ENCODE measurements at regions not wholly inside any gene's neighbourhood (a gene's known extent, or its start where the extent isn't known, plus 50 kb on each side); places are given as distances from the start of the nearest gene placed in this dataset.

DNA sequence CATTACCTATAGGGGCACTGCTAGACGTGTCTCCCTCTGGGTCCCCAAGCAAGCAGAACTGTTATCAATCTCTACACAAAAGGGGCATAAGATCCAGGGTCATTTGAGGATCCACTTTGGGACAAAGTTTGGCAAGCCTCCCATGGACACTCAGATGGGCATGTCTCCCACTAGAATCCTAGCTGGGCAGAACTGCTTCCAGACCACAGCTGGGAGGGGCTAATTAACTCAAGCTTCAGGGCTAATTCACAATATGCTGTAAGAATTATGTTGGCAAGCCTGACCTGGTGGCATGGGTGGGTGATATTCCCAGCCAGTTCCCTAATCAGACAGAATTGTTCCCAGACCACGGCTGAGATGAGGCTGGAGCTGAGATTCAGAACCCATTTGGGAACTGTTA is 738.4 kb upstream of the FZD8 start:
- H3K4me1 Mint-ChIP-seq (ENCODE audit: low read depth): peaks cover 6% of the 10 kb centered on the region
- no peak overlapping the region for H3K27ac Mint-ChIP-seq (ENCODE audit: unreplicated experiment)
- H3K9me3 Mint-ChIP-seq (ENCODE audit: low read depth): peaks cover 15% of the 10 kb centered on the region
- H3K4me3 Mint-ChIP-seq (ENCODE audit: unreplicated experiment): no peak overlapping the region
- DNase-seq (ENCODE audit: low spot score): no peak
- TF ChIP-seq CTCF (IDR thresholded peaks at IDR 0.05): no peak
- no peaks in the 10 kb centered on the region for H3K27me3 Mint-ChIP-seq (ENCODE audit: low read depth)
- no peaks in the 10 kb centered on the region for H3K36me3 Mint-ChIP-seq (ENCODE audit: low read depth)

DNA sequence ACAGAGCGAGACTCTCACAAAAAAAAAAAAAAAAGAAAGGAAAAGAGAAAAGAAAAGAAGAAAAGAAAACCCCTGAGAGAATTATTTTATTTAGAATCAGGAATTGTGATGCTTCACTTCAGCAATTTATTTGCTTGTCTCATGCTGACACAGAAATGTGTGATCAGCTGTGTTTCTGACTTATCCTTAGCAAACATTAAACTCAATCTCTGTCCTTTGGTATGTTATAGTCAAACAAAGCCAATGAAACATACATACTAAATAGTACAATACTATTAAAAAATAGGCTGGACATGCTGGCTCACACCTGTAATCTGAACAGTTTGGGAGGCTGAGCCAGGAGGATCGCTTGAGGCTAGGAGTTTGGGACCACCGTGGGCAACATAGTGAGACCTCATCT is 733.0 kb upstream of the FZD8 start:
- Mint-ChIP-seq H3K27me3 (ENCODE audit: low read depth) (no peaks in the 10 kb centered on the region), H3K4me1 (ENCODE audit: low read depth) (no peaks in the 10 kb centered on the region), H3K27ac (ENCODE audit: unreplicated experiment) (no peak overlapping the region), H3K9me3 (ENCODE audit: low read depth) (peaks cover 17% of the 10 kb centered on the region), H3K36me3 (ENCODE audit: low read depth) (no peaks in the 10 kb centered on the region), H3K4me3 (ENCODE audit: unreplicated experiment) (no peak overlapping the region)
- no peak for TF ChIP-seq CTCF (IDR thresholded peaks at IDR 0.05)
- no peak for DNase-seq (ENCODE audit: low spot score)

- Mint-ChIP-seq H3K27ac (ENCODE audit: unreplicated experiment) (no peak overlapping the region), H3K36me3 (ENCODE audit: low read depth) (no peaks in the 10 kb centered on the region), H3K4me1 (ENCODE audit: low read depth) (no peaks in the 10 kb centered on the region)
These were observed 731.5 kb upstream of the FZD8 start for GRCh38 chr10:36373424-36374096.

GRCh38 chr10:36367362-36367761 is 725.3 kb upstream of the FZD8 start:
- no peak for TF ChIP-seq CTCF (IDR thresholded peaks at IDR 0.05)
- Mint-ChIP-seq H3K27ac (ENCODE audit: unreplicated experiment) (no peak overlapping the region), H3K36me3 (ENCODE audit: low read depth) (no peaks in the 10 kb centered on the region), H3K4me3 (ENCODE audit: unreplicated experiment) (no peak overlapping the region), H3K27me3 (ENCODE audit: low read depth) (no peaks in the 10 kb centered on the region), H3K9me3 (ENCODE audit: low read depth) (peaks cover 7% of the 10 kb centered on the region), H3K4me1 (ENCODE audit: low read depth) (no peaks in the 10 kb centered on the region)
- DNase-seq (ENCODE audit: low spot score): no peak

More at GRCh38 chr10:36373424-36374096, 731.5 kb upstream of the FZD8 start:
- no peak for TF ChIP-seq CTCF (IDR thresholded peaks at IDR 0.05)
- Mint-ChIP-seq H3K9me3 (ENCODE audit: low read depth) (peaks cover 15% of the 10 kb centered on the region), H3K27me3 (ENCODE audit: low read depth) (no peaks in the 10 kb centered on the region), H3K4me3 (ENCODE audit: unreplicated experiment) (no peak overlapping the region)
- no peak for DNase-seq (ENCODE audit: low spot score)

DNA sequence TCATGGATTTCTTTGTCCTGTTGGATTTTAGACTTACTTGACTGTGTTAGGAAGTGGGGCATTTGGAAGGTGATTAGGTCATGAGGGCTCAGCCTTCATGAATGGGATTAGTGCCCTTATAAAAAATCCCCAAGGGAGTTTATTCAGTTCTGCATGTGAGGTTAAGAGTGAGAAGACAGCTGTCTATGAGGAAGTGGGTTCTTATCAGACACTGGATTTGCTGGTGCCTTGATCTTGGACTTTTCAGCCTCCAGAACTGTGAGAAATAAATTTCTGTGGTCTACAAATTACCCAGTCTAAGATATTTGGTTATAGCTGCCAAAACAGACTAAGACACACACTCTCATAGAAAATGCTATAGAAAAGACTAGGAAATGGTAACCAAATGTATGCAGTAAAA is 724.7 kb upstream of the FZD8 start:
- Mint-ChIP-seq H3K4me3 (ENCODE audit: unreplicated experiment) (no peak overlapping the region), H3K4me1 (ENCODE audit: low read depth) (no peaks in the 10 kb centered on the region), H3K27ac (ENCODE audit: unreplicated experiment) (no peak overlapping the region), H3K9me3 (ENCODE audit: low read depth) (peaks cover 2% of the 10 kb centered on the region), H3K27me3 (ENCODE audit: low read depth) (no peaks in the 10 kb centered on the region), H3K36me3 (ENCODE audit: low read depth) (no peaks in the 10 kb centered on the region)
- no peak for DNase-seq (ENCODE audit: low spot score)
- TF ChIP-seq CTCF (IDR thresholded peaks at IDR 0.05): no peak

Measured in chondrocyte (in vitro differentiated cells).